GM21786 (cell line): ENCODE measurements at regions not wholly inside any gene's neighbourhood (a gene's known extent, or its start where the extent isn't known, plus 50 kb on each side); places are given as distances from the start of the nearest gene placed in this dataset.
A peak's percentile ranks its signal among the peaks of the same experiment; 100 is the strongest.
"Not testable (repeated sequence)": the region's sequence is repeated elsewhere in the genome, so short reads cannot be mapped to it uniquely, and the experiment has no call there.

Experiments used
- ATAC-seq: cut with Tn5 transposase; IDR thresholded peaks from one replicate; pipeline ENCODE4 v1.9.1; 2021; ENCODE audit not compliant: unreplicated experiment

GRCh38 chr14:58979325-58979724 is 209.1 kb upstream of the DAAM1 start:
- no peak for ATAC-seq

GRCh38 chr14:58981840-58982239 is 206.6 kb upstream of the DAAM1 start:
- ATAC-seq = no peak

GRCh38 chr14:58985786-58986185 is 202.7 kb upstream of the DAAM1 start:
- ATAC-seq = no peak

GRCh38 chr14:58987591-58987990 is 200.9 kb upstream of the DAAM1 start:
- ATAC-seq = no peak

GRCh38 chr14:58992935-58993334 is 195.5 kb upstream of the DAAM1 start:
- ATAC-seq = no peak

GRCh38 chr14:58994130-58994529 is 194.3 kb upstream of the DAAM1 start:
- no peak for ATAC-seq

- no peak for ATAC-seq
Measured at GRCh38 chr14:59004012-59004411, 184.5 kb upstream of the DAAM1 start.

- not testable (repeated sequence) for ATAC-seq
Measured at GRCh38 chr14:59006179-59006578, 182.3 kb upstream of the DAAM1 start.

- ATAC-seq = no peak
Measured at GRCh38 chr14:59009967-59010366, 178.5 kb upstream of the DAAM1 start.

- no peak for ATAC-seq
Measured at GRCh38 chr14:59013672-59014298, 174.7 kb upstream of the DAAM1 start.

- ATAC-seq = no peak
Measured at GRCh38 chr14:59015482-59015881, 173.0 kb upstream of the DAAM1 start.

- no peak for ATAC-seq
Measured at GRCh38 chr14:59017285-59017965, 171.0 kb upstream of the DAAM1 start.

- ATAC-seq = no peak
Measured at GRCh38 chr14:59018460-59018859, 170.0 kb upstream of the DAAM1 start.

- no peak for ATAC-seq
Measured at GRCh38 chr14:59018978-59019377, 169.5 kb upstream of the DAAM1 start.

- ATAC-seq = no peak
Measured at GRCh38 chr14:59020382-59020781, 168.1 kb upstream of the DAAM1 start.

GRCh38 chr14:59022144-59022543 is 166.3 kb upstream of the DAAM1 start:
- no peak for ATAC-seq

- ATAC-seq = no peak
Measured at GRCh38 chr14:59026081-59026480, 162.4 kb upstream of the DAAM1 start.

GRCh38 chr14:59026640-59027039 is 161.8 kb upstream of the DAAM1 start:
- not testable (repeated sequence) for ATAC-seq

GRCh38 chr14:59028476-59029202 is 159.8 kb upstream of the DAAM1 start:
- ATAC-seq = peak; percentile 93

GRCh38 chr14:59032826-59033225 is 155.6 kb upstream of the DAAM1 start:
- ATAC-seq = no peak

- ATAC-seq = no peak
Measured at GRCh38 chr14:59036134-59036533, 152.3 kb upstream of the DAAM1 start.

- ATAC-seq = no peak
Measured at GRCh38 chr14:59037086-59037485, 151.4 kb upstream of the DAAM1 start.
